ENCODE measurements at regions not wholly inside any gene's neighbourhood (a gene's known extent, or its start where the extent isn't known, plus 50 kb on each side); places are given as distances from the start of the nearest gene placed in this dataset.

GRCh38 chr4:188372829-188373228 is 233.6 kb downstream of the TRIML1 start:
- H3K4me2 ChIP-seq (ENCODE audit: low read depth, low read length) = no peak overlapping the region
- no peaks in the 10 kb centered on the region for H3K36me3 ChIP-seq (ENCODE audit: control insufficient read depth, insufficient read depth, low read length)
- no peak overlapping the region for H3K9ac ChIP-seq (ENCODE audit: low read depth, low read length)
- peak overlapping the region in 1 of 2 experiments; percentile 4; a peak in 1 of 4 replicates for H4K8ac ChIP-seq (ENCODE audit: low read depth in 2 of 2, low read length in 2 of 2)
- 0 out of 2 replicates have a peak, but pooled peaks have one; percentile 23 for TF ChIP-seq CTCF (conservative IDR thresholded peaks at IDR 0.05; ENCODE audit: low read depth, low read length)
- no peak for TF ChIP-seq POLR2A (IDR thresholded peaks at IDR 0.05; ENCODE audit: low read depth, low read length)
- TF ChIP-seq RAD21 (IDR thresholded peaks at IDR 0.05; ENCODE audit: low read length) = peak; percentile 29
- TF ChIP-seq BHLHE40 (IDR thresholded peaks at IDR 0.05; ENCODE audit: low read depth, low read length) = no peak
- no peak for TF ChIP-seq RCOR1 (IDR thresholded peaks at IDR 0.05; ENCODE audit: insufficient replicate concordance, low read length)
- in situ Hi-C loops (cut with MboI; ENCODE audit: low sequenced_read_pairs) = no loop called here
- ATAC-seq (ENCODE audit: low read depth) = peak; percentile 53; the same call in 1 of the 2 replicates
- H2AK9ac ChIP-seq (replicated peaks; ENCODE audit: low read depth, low read length, poor library complexity) = no peak overlapping the region
- peak overlapping the region; percentile 8 for H3K14ac ChIP-seq (replicated peaks; ENCODE audit: low read depth, low read length)
- no peak overlapping the region for H2AFZ ChIP-seq (replicated peaks; ENCODE audit: low read length, poor library complexity)
- peak; percentile 47 for DNase-seq
- H3K27ac ChIP-seq (ENCODE audit: insufficient read depth, low read length) = no peak overlapping the region
- H3K18ac ChIP-seq (ENCODE audit: low read depth, low read length) = no peak overlapping the region
- H2BK15ac ChIP-seq (ENCODE audit: low read depth, low read length) = peak overlapping the region; percentile 48; the same call in 1 of the 3 replicates
- no peaks in the 10 kb centered on the region for H3K9me1 ChIP-seq (ENCODE audit: insufficient read depth, low read length)
- H4K5ac ChIP-seq (ENCODE audit: low read depth, low read length) = no peak overlapping the region
- H3K4me1 ChIP-seq (ENCODE audit: control insufficient read depth, insufficient read depth, low read length) = no peaks in the 10 kb centered on the region
- intact Hi-C loops (cut with micrococcal nuclease) = loop anchor here (10.0 kb wide), 1 partner anchor 768 kb away; no protein-coding TSS in a partner anchor
- H2AK5ac ChIP-seq (ENCODE audit: low read depth, low read length) = peak overlapping the region; percentile 68; the same call in 1 of the 2 replicates
- peaks cover 5% of the 10 kb centered on the region for H3K9me3 ChIP-seq (ENCODE audit: control insufficient read depth, insufficient read depth, low read length)
- dilution Hi-C loops (cut with HindIII; ENCODE audit: low sequenced_read_pairs, unreplicated experiment) = no loop called here
- H3K79me1 ChIP-seq (ENCODE audit: low read depth in 1 of 2, low read length in 2 of 2) = no peaks in the 10 kb centered on the region
- H3K56ac ChIP-seq (ENCODE audit: extremely low read depth, insufficient read depth, low read length) = no peak overlapping the region
- no peaks in the 10 kb centered on the region for H3K27me3 ChIP-seq (ENCODE audit: control insufficient read depth, insufficient read depth, low read length)
- no TSS peak for BruUV-seq (replicated peaks)
- peak overlapping the region; percentile 19 for H3K4ac ChIP-seq (ENCODE audit: low read depth, low read length)
- H4K91ac ChIP-seq (ENCODE audit: insufficient read depth, low read depth, low read length) = no peak overlapping the region
- H2BK5ac ChIP-seq (ENCODE audit: low read depth, low read length, poor library complexity, severe bottlenecking) = no peak overlapping the region
- WGBS, 2 experiments (ENCODE audit: extremely low coverage in 2 of 2, insufficient read length in 1 of 2) = 73% methylated on average over 3 of the region's 3 CpGs; no CpG with 5 or more reads in 1 of the 2 experiments
- peak overlapping the region; percentile 28; the same call in 1 of the 2 replicates for H2BK120ac ChIP-seq (ENCODE audit: low read depth, low read length)
- ChIA-PET POLR2A (ENCODE audit: unreplicated experiment) (no interaction called here), CTCF (no interaction called here)
- H2BK20ac ChIP-seq (ENCODE audit: low read depth, low read length) = peak overlapping the region; percentile 8; the same call in 1 of the 2 replicates
- no peak overlapping the region for H3K23ac ChIP-seq (ENCODE audit: low read depth, low read length)
- no peak overlapping the region for H3K4me3 ChIP-seq (ENCODE audit: insufficient read depth, low read depth, low read length)
- no peaks in the 10 kb centered on the region for H4K20me1 ChIP-seq (ENCODE audit: insufficient read depth, low read length)

All from IMR-90 (cell line).